H9 (cell line): ENCODE measurements at regions not wholly inside any gene's neighbourhood (a gene's known extent, or its start where the extent isn't known, plus 50 kb on each side); places are given as distances from the start of the nearest gene placed in this dataset.

ENCODE experiments used
- DNase-seq: peaks from one replicate; pipeline ENCODE4 v3.0.0-alpha.2; 2017
- H2AFZ ChIP-seq: one replicate; pipeline ENCODE4 v1.6.1; 2013; ENCODE audit warnings: mild to moderate bottlenecking, low read length, control low read depth, moderate library complexity
- H2AK5ac ChIP-seq: 2 replicates; pipeline ENCODE4 v1.6.1; 2013; ENCODE audit warnings: low read length, control low read depth, mixed read lengths; ENCODE audit not compliant: insufficient read length
- H2BK120ac ChIP-seq: one replicate; pipeline ENCODE4 v1.6.1; 2013; ENCODE audit warnings: low read depth, mild to moderate bottlenecking, low read length, control low read depth, inconsistent platforms; ENCODE audit not compliant: poor library complexity, severe bottlenecking
- H2BK12ac ChIP-seq: 2 replicates; pipeline ENCODE4 v1.6.1; 2013; ENCODE audit warnings: low read length, control low read depth, mixed read lengths, low read depth; ENCODE audit not compliant: insufficient read length
- H2BK15ac ChIP-seq: 2 replicates; pipeline ENCODE4 v1.6.1; 2013; ENCODE audit warnings: low read depth, low read length, control low read depth
- H2BK20ac ChIP-seq: one replicate; pipeline ENCODE4 v1.6.1; 2013; ENCODE audit warnings: low read depth, mild to moderate bottlenecking, low read length, control low read depth, inconsistent platforms; ENCODE audit not compliant: poor library complexity, severe bottlenecking
- H2BK5ac ChIP-seq: 2 replicates; pipeline ENCODE4 v1.6.1; 2013; ENCODE audit warnings: low read length, control low read depth, mixed read lengths; ENCODE audit not compliant: insufficient read length
- H3K14ac ChIP-seq: 2 replicates; pipeline ENCODE4 v1.6.1; 2013; ENCODE audit warnings: low read length, control low read depth; ENCODE audit not compliant: insufficient read depth
- H3K18ac ChIP-seq: 2 replicates; pipeline ENCODE4 v1.6.1; 2013; ENCODE audit warnings: low read depth, mild to moderate bottlenecking, mixed read lengths, low read length, control low read depth; ENCODE audit not compliant: insufficient read length
- H3K23ac ChIP-seq: 2 replicates; pipeline ENCODE4 v1.6.1; 2013; ENCODE audit warnings: low read length, control low read depth, mixed read lengths, low read depth; ENCODE audit not compliant: insufficient read length
- H3K23me2 ChIP-seq: 2 replicates; pipeline ENCODE4 v1.6.1; 2013; ENCODE audit warnings: low read depth, mild to moderate bottlenecking, mixed read lengths, low read length, control low read depth; ENCODE audit not compliant: insufficient read length, poor library complexity, severe bottlenecking
- H3K27ac ChIP-seq: 2 replicates; pipeline ENCODE4 v1.5.1; 2013; ENCODE audit warnings: low read length, control low read depth, mixed read lengths, low read depth; ENCODE audit not compliant: insufficient read length
- H3K27me3 ChIP-seq: 2 replicates; pipeline ENCODE4 v1.6.1; 2013; ENCODE audit warnings: low read length, control low read depth, inconsistent platforms; ENCODE audit not compliant: insufficient read depth
- H3K4ac ChIP-seq: 2 replicates; pipeline ENCODE4 v1.6.1; 2013; ENCODE audit warnings: low read depth, mild to moderate bottlenecking, control low read depth, inconsistent platforms, low read length, moderate library complexity
- H3K4me1 ChIP-seq: 2 replicates; pipeline ENCODE4 v1.6.1; 2013; ENCODE audit warnings: low read length, control low read depth, inconsistent platforms; ENCODE audit not compliant: insufficient read depth
- H3K4me2 ChIP-seq: 2 replicates; pipeline ENCODE4 v1.6.1; 2013; ENCODE audit warnings: low read length, control low read depth, mixed read lengths; ENCODE audit not compliant: insufficient read length, insufficient read depth
- H3K56ac ChIP-seq: 2 replicates; pipeline ENCODE4 v1.6.1; 2013; ENCODE audit warnings: low read depth, mild to moderate bottlenecking, mixed read lengths, low read length, control low read depth; ENCODE audit not compliant: insufficient read length
- H3K79me1 ChIP-seq: 2 replicates; pipeline ENCODE4 v1.6.1; 2013; ENCODE audit warnings: low read depth, mild to moderate bottlenecking, moderate library complexity, low read length, control low read depth, inconsistent platforms; ENCODE audit not compliant: insufficient read depth, poor library complexity, severe bottlenecking
- H3K79me2 ChIP-seq: 2 replicates; pipeline ENCODE4 v1.6.1; 2013; ENCODE audit warnings: low read length, control low read depth, inconsistent platforms; ENCODE audit not compliant: insufficient read depth
- H3K9ac ChIP-seq: 2 replicates; pipeline ENCODE4 v1.6.1; 2013; ENCODE audit warnings: low read length, control low read depth, mixed read lengths; ENCODE audit not compliant: insufficient read length; ENCODE audit errors: extremely low read depth
- H3K9me3 ChIP-seq: one replicate; pipeline ENCODE4 v1.6.1; 2013; ENCODE audit warnings: low read depth, low read length, inconsistent platforms; ENCODE audit not compliant: control insufficient read depth
- H3T11ph ChIP-seq: one replicate; pipeline ENCODE4 v1.6.1; 2013; ENCODE audit warnings: mild to moderate bottlenecking, low read length, control low read depth, inconsistent platforms
- H4K20me1 ChIP-seq: one replicate; pipeline ENCODE4 v1.6.1; 2013; ENCODE audit not compliant: control insufficient read depth, insufficient read length, insufficient read depth
- H4K5ac ChIP-seq: 2 replicates; pipeline ENCODE4 v1.6.1; 2013; ENCODE audit warnings: low read depth, mild to moderate bottlenecking, mixed read lengths, low read length, control low read depth; ENCODE audit not compliant: insufficient read length
- H4K8ac ChIP-seq: replicated peaks from 2 replicates; pipeline ENCODE4 v1.6.1; 2013; ENCODE audit warnings: low read length, control low read depth, mixed read lengths, low read depth; ENCODE audit not compliant: insufficient read length
- H4K91ac ChIP-seq: 2 replicates; pipeline ENCODE4 v1.6.1; 2013; ENCODE audit warnings: low read depth, mild to moderate bottlenecking, moderate library complexity, mixed read lengths, low read length, control low read depth; ENCODE audit not compliant: insufficient read length
- H3K27ac Mint-ChIP-seq, 3 experiments: 2 replicates in 2 of 3; 3 replicates in 1 of 3; pipeline ENCODE4 v1.8.0; 2020 to 2021; ENCODE audit warnings: mixed read lengths in 3 of 3, mild to moderate bottlenecking in 1 of 3, moderate library complexity in 1 of 3
- H3K27me3 Mint-ChIP-seq: 2 replicates; pipeline ENCODE4 v1.8.0; 2021; ENCODE audit warnings: low read depth, mild to moderate bottlenecking, moderate library complexity, mixed read lengths
- H3K36me3 Mint-ChIP-seq, 3 experiments: 2 replicates in 2 of 3; 3 replicates in 1 of 3; pipeline ENCODE4 v1.8.0; 2020 to 2021; ENCODE audit warnings: low read depth in 3 of 3, mixed read lengths in 3 of 3; ENCODE audit not compliant: insufficient read depth in 1 of 3
- H3K4me1 Mint-ChIP-seq, 2 experiments: 2 replicates each; pipeline ENCODE4 v1.8.0; 2020; ENCODE audit warnings: mixed read lengths in 2 of 2
- H3K4me3 Mint-ChIP-seq, 2 experiments: 2 replicates in 1 of 2; 3 replicates in 1 of 2; pipeline ENCODE4 v1.8.0; 2020 to 2021; ENCODE audit warnings: mild to moderate bottlenecking in 2 of 2, mixed read lengths in 2 of 2, moderate library complexity in 1 of 2
- H3K9me3 Mint-ChIP-seq, 2 experiments: 2 replicates in 1 of 2; 3 replicates in 1 of 2; pipeline ENCODE4 v1.8.0; 2020; ENCODE audit warnings: mild to moderate bottlenecking in 2 of 2, mixed read lengths in 2 of 2, moderate library complexity in 1 of 2
- TF ChIP-seq, protein P1 (sequence below): fragments of 200-600 bp; sonication (generic); conservative IDR thresholded peaks from 3 replicates; pipeline ENCODE4 v1.8.0; 2021; ENCODE audit warnings: antibody characterized with exemption, mild to moderate bottlenecking

DNA sequence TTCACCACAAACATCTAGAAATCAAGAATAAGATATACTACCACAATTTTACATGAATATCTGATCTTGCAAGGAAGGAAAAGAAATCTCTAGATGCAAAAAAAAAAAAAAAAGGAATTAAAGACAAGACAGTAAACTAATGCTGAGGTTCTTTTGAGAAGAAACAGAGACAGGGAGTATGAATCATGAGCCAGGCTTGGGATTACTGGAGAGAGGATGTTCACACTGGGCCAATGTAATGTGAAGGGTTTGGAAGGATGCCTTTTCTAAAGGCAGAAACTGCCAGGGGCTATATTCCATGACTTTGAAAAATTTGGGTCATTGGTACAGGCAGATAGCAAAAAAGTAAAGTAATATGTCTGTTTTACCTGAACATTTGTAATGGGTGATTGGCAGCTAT, 573.0 kb upstream of the IGFBP3 start:
- no peaks in the 10 kb centered on the region for H3K4me1 ChIP-seq
- TF ChIP-seq, protein P1, sequence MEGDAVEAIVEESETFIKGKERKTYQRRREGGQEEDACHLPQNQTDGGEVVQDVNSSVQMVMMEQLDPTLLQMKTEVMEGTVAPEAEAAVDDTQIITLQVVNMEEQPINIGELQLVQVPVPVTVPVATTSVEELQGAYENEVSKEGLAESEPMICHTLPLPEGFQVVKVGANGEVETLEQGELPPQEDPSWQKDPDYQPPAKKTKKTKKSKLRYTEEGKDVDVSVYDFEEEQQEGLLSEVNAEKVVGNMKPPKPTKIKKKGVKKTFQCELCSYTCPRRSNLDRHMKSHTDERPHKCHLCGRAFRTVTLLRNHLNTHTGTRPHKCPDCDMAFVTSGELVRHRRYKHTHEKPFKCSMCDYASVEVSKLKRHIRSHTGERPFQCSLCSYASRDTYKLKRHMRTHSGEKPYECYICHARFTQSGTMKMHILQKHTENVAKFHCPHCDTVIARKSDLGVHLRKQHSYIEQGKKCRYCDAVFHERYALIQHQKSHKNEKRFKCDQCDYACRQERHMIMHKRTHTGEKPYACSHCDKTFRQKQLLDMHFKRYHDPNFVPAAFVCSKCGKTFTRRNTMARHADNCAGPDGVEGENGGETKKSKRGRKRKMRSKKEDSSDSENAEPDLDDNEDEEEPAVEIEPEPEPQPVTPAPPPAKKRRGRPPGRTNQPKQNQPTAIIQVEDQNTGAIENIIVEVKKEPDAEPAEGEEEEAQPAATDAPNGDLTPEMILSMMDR: no peak
- no peak overlapping the region for H3K23ac ChIP-seq
- H2BK5ac ChIP-seq: no peak overlapping the region
- H3K4me3 Mint-ChIP-seq: no peak overlapping the region
- no peaks in the 10 kb centered on the region for H3K4me1 Mint-ChIP-seq
- no peak overlapping the region for H3K9ac ChIP-seq
- H2BK120ac ChIP-seq: no peak overlapping the region
- DNase-seq: no peak
- H3K4me2 ChIP-seq: no peak overlapping the region
- H3K27ac ChIP-seq: no peak overlapping the region
- H3K14ac ChIP-seq: no peak overlapping the region
- H3K79me2 ChIP-seq: no peaks in the 10 kb centered on the region
- no peak overlapping the region for H2BK12ac ChIP-seq
- H3K4ac ChIP-seq: no peak overlapping the region
- no peak overlapping the region for H2AK5ac ChIP-seq
- H3K36me3 Mint-ChIP-seq: peaks cover 3 to 5% (median 4%) of the 10 kb centered on the region in 3 experiments; a peak in 4 of 7 replicates
- H4K91ac ChIP-seq: no peak overlapping the region
- no peak overlapping the region for H4K5ac ChIP-seq
- no peak overlapping the region for H2AFZ ChIP-seq
- H3K9me3 Mint-ChIP-seq: peaks cover 16% of the 10 kb centered on the region in 2 experiments
- H3K9me3 ChIP-seq: no peaks in the 10 kb centered on the region
- no peak overlapping the region; a peak in 1 of 7 replicates for H3K27ac Mint-ChIP-seq
- H3K56ac ChIP-seq: no peak overlapping the region
- no peaks in the 10 kb centered on the region for H3K27me3 Mint-ChIP-seq
- no peak overlapping the region for H2BK20ac ChIP-seq
- H3K18ac ChIP-seq: no peak overlapping the region
- no peaks in the 10 kb centered on the region for H3K23me2 ChIP-seq
- no peaks in the 10 kb centered on the region for H4K20me1 ChIP-seq
- no peak overlapping the region for H4K8ac ChIP-seq
- H3K27me3 ChIP-seq: no peaks in the 10 kb centered on the region
- no peak overlapping the region for H2BK15ac ChIP-seq
- no peak overlapping the region for H3T11ph ChIP-seq
- no peaks in the 10 kb centered on the region for H3K79me1 ChIP-seq
